Activated CD8-positive, alpha-beta memory T cell treated with anti-CD3 and anti-CD28 coated beads for 48 hours (primary cell): ENCODE measurements at regions not wholly inside any gene's neighbourhood (a gene's known extent, or its start where the extent isn't known, plus 50 kb on each side); places are given as distances from the start of the nearest gene placed in this dataset.
"Not testable (repeated sequence)": the region's sequence is repeated elsewhere in the genome, so short reads cannot be mapped to it uniquely, and the experiment has no call there.

Experiments used
- DNase-seq, 3 experiments: peaks; one replicate each; pipeline ENCODE4 v3.0.0-alpha.2; 2020; ENCODE audit warnings: low read depth in 2 of 3, low spot score in 2 of 3

- not testable (repeated sequence) for DNase-seq
These were observed 373.0 kb downstream of the BCL2L11 start for GRCh38 chr2:111493720-111494078.

DNA sequence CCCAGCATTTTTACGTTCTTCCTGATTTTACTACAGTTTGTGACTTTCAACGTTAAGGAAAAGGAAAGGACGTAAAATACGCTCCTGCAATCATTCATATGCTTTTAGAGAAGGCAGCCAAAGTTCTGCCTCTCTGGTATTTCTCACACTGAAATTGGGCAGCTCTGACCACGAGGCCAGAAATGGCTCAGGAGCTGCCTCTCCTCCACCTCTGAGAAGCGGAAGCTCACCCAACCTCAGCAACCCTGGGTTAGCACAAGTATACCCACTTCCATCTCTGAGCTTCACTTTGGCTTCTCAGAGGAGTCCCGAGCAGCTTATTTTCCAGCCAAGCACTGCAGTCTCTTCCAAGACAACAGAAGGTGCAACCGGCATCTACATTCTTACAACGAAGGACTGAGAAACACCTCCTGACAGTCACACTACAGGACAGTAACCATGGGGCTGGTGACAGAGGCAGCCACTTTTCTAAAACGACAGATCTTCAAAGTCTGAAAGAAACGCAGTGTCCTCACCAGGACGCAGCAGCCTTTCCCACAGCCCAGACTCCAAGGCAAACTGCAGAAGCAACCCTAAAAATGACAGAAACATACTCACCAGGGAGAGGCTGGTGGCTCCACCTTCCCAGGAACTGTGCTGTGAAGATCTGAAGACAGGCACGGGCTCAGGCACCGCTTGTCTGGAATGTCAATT is 373.7 kb downstream of the BCL2L11 start:
- not testable (repeated sequence) for DNase-seq

DNA sequence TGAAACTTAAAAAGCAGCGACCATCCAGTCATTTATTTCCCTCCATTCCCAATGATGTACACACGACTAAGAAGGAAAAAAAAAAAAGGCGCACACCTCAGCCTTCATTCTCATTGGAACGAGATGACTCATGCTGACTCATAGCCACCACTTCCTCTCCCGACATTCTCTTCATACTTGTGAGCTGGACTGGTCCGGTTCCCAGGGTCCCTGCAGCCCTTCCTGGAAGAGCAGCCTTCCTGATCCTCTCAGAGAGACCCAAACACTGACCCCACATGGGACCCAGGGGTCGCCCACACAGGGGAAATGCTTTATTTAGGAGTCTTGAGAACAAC is 374.2 kb downstream of the BCL2L11 start:
- DNase-seq, result not testable (repeated sequence)

DNA sequence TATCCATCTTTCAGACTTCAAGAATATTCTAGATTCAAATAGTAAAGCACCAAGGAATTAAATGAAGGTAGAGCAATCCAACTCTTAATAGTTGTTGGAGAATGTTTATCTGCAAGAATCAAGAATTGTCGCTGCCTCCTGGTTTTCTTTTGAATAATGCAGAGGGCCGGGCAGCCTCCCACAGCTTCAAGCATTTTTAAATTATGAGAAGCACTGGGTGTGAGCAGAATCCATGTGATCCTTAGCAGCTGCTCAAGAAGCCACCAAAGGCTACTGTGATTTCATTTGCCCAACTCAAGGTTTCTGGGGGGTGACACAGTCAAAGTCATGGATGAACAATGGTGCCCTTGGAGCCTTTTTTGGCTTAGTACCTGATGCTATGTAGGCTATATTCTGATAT is 374.9 kb downstream of the BCL2L11 start:
- DNase-seq, result not testable (repeated sequence)

- not testable (repeated sequence) for DNase-seq
These were observed 375.5 kb downstream of the BCL2L11 start for GRCh38 chr2:111496176-111496575.

- not testable (repeated sequence) for DNase-seq
These were observed 376.1 kb downstream of the BCL2L11 start for GRCh38 chr2:111496860-111497259.

GRCh38 chr2:111497270-111497669 is 376.6 kb downstream of the BCL2L11 start:
- DNase-seq, result not testable (repeated sequence)

DNA sequence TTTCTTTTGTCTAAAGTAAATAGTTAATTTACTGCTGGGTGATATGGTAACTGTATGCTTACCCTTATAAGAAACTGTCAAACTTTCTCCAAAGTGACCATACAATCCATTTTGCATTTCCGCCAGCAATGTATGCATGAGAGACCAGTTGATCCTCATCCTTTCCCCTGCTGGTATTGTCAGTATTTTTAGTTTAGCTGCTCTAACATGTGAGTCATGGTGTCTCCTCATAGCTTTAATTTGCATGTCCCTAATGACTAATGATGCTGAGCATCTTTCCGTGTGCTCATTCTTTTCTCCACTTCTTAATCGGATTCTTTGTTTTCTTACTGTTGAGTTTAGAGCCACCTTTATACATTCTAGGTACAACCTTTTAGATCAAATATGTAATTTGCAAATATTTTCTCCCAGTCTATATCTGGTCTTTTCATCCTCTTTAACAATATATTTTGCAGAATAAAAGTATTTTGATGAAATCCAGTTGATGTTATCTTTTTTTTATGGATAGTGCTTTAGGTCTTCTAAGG is 379.9 kb downstream of the BCL2L11 start:
- DNase-seq, result not testable (repeated sequence)

DNA sequence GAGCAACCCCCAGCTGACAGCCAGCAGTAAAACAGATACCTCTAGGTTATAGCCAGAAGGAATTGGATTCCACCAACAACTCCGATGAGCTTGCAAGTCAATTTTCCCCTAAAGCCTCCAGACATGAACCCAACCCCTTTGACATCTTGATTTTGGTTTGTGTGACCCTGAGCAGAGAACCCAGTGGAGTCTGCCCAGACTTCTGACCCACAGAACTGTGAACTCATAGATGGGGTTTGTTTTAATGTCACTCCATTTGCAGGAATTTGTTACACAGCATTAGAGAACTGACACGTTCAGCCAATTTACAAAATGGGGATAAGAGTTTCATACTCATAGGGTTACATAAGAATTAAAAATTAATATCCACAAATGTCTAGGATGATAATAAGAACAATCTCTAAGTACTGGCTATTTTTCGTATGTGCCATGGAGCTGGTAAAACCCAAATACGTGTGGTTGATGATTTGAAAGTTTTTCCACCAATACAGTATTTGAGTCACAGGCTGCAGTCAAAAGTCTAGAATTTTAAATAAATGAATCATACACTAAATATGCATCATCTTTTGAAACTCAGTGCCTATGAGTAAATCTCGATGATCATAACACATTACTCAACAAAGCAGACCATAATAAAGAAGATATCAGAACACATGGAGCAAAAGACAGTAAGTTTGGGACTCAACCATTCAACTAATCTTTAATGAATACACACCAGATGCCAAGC is 380.0 kb downstream of the ANAPC1 start:
- not testable (repeated sequence) for DNase-seq

GRCh38 chr2:111504571-111504942 is 379.4 kb downstream of the ANAPC1 start:
- DNase-seq, result not testable (repeated sequence)

GRCh38 chr2:111505267-111505666 is 378.7 kb downstream of the ANAPC1 start:
- not testable (repeated sequence) for DNase-seq

DNA sequence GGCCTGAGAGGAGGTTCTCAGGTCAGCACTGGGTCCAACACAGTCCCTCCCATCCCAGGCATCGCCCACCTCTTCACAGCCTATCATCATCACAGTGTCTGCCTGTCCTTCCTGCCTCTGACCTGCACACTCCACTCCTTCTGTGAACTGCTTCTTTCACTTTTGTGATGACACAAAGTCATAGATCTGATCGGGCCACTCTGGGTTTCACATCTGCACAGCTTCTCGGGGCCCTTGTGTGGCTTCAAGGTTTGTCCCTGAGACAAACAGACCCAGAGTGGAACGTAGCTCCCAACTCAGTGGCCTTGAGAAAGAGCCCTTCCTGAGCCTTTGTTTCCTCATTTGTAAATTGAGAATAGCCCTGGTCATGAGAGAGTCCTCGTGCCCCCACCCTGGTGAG is 377.1 kb downstream of the ANAPC1 start:
- DNase-seq, result not testable (repeated sequence)

DNA sequence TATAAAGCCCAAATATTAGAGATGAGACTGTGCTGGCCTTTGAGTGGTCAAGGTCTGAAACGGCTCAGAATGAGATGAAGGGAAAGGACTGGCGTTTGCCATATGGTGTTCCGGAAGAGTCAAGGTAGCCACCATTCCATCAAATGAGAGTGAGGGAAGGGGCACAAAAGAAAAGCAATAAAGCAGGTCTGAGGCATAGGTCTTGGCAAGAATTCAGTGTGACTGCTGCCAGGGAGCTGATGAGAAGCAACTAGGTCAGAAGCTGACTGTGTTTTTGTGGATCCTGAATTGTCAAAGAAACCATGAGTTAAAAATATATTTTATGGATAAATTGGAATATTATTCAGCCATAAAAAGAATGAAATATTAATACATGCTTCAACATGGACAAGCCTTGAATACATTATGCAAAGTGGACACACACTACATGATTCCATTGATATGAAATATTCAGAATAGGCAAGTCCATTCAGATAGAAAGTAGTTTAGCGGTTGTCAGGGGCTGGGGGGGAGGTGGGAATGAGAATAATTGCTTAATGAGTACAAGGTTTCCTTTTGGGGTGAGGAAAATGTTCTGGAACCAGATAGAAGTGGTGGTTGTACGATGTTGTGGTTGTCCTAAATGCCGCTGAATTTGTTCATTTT is 374.6 kb downstream of the ANAPC1 start:
- not testable (repeated sequence) for DNase-seq

DNA sequence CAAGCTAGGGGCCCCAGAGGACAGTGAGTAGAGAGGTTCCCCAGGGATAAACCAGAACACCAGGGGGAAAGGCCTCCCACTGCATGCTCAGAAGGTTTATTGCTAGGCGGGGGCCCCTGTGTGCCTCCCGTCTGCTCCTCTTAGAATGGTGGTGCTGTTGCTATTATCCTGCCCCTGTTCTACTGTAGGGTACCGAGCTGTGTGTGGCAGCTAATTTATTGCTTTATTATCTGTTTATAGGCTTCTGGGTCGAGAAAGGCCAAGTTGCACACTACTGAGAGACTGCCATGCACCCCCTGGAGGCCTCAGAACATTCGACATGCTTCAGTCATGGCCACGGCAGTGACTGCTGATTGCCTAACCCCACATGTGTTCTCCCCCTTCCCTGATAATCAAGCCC is 373.6 kb downstream of the ANAPC1 start:
- not testable (repeated sequence) for DNase-seq

- DNase-seq, result not testable (repeated sequence)
These were observed 372.9 kb downstream of the ANAPC1 start for GRCh38 chr2:111511062-111511461.

DNA sequence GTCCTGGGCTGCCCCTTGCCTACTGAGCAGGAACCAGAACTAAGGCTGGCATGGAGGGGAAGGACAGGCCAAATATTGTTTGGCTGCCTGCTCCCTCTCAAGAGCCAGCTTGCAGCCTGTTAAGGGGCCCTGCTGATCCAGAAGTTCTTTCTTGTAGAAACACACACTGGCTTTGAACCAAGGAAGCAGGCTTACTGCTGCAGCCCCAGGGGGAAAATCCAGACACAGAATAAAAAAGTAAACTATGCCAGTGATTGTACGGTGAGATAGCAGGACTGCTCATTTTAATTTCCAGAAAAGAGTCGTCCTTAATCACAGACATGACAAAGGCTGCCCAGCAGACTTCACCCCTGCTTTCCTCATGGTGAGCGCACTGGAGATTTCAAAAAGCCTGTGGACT is 371.6 kb downstream of the ANAPC1 start:
- DNase-seq, result not testable (repeated sequence)

- DNase-seq, result not testable (repeated sequence)
These were observed 369.9 kb downstream of the ANAPC1 start for GRCh38 chr2:111514138-111514537.

- not testable (repeated sequence) for DNase-seq
These were observed 366.8 kb downstream of the ANAPC1 start for GRCh38 chr2:111517050-111517720.

GRCh38 chr2:111517721-111518053 is 366.3 kb downstream of the ANAPC1 start:
- not testable (repeated sequence) for DNase-seq

DNA sequence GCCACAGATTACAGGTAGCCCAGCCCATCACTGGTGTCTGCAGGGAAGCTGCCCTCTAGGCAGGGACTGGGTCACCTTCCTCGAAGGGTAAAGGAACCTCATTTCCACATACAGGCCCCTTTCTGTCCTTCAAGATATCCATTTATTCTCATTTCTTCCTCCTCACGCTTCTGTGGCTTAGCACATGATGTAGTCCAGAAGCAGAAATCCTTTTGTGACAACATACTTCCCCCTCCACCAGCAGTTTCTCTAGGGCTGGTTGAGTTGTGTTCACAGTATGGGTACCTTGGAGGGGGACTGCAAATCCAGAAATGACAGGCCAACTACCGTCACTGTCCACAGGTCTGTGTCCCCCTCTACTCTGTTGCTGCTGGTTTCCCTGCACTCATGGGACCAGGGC is 364.9 kb downstream of the ANAPC1 start:
- DNase-seq, result no peak

- DNase-seq, result no peak
These were observed 361.7 kb downstream of the ANAPC1 start for GRCh38 chr2:111522231-111522768.
